Psoas muscle (tissue), 7 donors: ENCODE measurements at regions not wholly inside any gene's neighbourhood (a gene's known extent, or its start where the extent isn't known, plus 50 kb on each side); places are given as distances from the start of the nearest gene placed in this dataset.

Experiments
- ATAC-seq, 4 donors: fragments of 200-7000 bp; cut with Tn5 transposase; one replicate each; pipeline ENCODE4 v1.9.1; 2020; ENCODE audit warnings: moderate library complexity in 3 of 4, mild to moderate bottlenecking in 2 of 4
- DNase-seq, 2 donors: peaks; one replicate each; pipeline ENCODE4 v3.0.0-alpha.2; 2020
- H3K27ac ChIP-seq: fragments of 200-600 bp; one replicate; pipeline ENCODE4 v1.8.0; 2022
- H3K27me3 ChIP-seq, 3 donors: fragments of 200-600 bp in 1 of 3; one replicate each; pipeline versions ENCODE4 v1.6.1 to v1.8.0; 2013 to 2022; ENCODE audit warnings: low read length in 2 of 3, mild to moderate bottlenecking in 2 of 3, moderate library complexity in 1 of 3; ENCODE audit not compliant: insufficient read depth in 3 of 3
- H3K36me3 ChIP-seq, 2 donors: fragments of 200-600 bp in 1 of 2; one replicate each; pipeline versions ENCODE4 v1.6.1 to v1.8.0; 2013 to 2022; ENCODE audit warnings: low read depth in 1 of 2, mild to moderate bottlenecking in 1 of 2, moderate library complexity in 1 of 2; ENCODE audit not compliant: insufficient read depth in 1 of 2
- H3K4me1 ChIP-seq: fragments of 200-600 bp; one replicate; pipeline ENCODE4 v1.8.0; 2022
- H3K4me3 ChIP-seq: fragments of 200-600 bp; one replicate; pipeline ENCODE4 v1.8.0; 2022; ENCODE audit warnings: mild to moderate bottlenecking
- H3K9me3 ChIP-seq: fragments of 200-600 bp; one replicate; pipeline ENCODE4 v1.8.0; 2022
- CTCF ChIP-seq: fragments of 200-600 bp; IDR thresholded peaks from one replicate; pipeline ENCODE4 v1.8.0; 2022; ENCODE audit warnings: antibody characterized with exemption
- WGBS, 3 donors: extraction: QIAGEN DNeasy Blood & Tissue Kit; methylation state at CpG; one replicate each; pipeline versions ENCODE4 v1.1.6 to v1.1.7; 2013; 5-methylcytosine and 5-hydroxymethylcytosine counted together
- intact Hi-C, 2 donors: fragments of 100-400 bp; cut with DNase I; formaldehyde crosslinking; loops; one replicate each; pipeline versions ENCODE4 v1.11.0 to v1.14.2; 2022
- donor health status: healthy with polysubstance abuse.
- donor health status: DM: no; HTN: no; CAD: no; lungs with moderate emphysema.
- donor health status: Bipolar disorder and iron deficiency.
- donor health status: healthy.
- donor health status: DM: yes; HTN: yes; CAD: no.
- donor health status: DM: no; HTN: no; CAD: no.
- donor health status: DM: yes; HTN: yes; CAD: no.

DNA sequence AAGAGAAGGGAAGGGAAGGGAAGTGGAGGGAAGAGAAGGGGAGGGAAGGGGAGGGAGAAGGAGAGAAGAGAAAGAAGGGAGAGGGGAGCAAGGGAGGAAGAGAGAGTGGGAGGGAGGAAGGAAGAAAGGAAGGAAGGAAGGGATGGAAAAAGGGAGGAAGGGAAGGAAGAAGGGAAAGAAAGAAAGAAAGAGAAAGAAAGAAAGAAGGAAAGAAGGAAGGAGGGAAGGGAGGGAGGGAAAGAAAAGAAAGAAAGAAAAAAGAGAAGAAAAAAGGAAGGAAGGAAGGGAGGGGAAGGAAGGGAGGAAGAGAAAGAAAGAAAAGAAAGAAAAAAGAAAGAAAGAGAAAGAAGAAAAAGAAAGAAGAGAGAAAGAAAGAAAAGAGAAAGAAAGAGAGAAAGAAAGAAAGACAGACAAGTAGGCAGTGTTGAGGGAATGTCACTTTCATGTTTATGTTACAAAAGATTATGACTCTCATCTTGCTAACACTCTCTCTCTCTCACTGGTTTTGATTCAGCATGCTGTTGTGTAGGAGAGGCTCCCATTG lies 58.0 kb upstream of the ZNF804A start:
- TF ChIP-seq CTCF: no peak
- no peak for DNase-seq
- intact Hi-C loops: no loop called here

DNA sequence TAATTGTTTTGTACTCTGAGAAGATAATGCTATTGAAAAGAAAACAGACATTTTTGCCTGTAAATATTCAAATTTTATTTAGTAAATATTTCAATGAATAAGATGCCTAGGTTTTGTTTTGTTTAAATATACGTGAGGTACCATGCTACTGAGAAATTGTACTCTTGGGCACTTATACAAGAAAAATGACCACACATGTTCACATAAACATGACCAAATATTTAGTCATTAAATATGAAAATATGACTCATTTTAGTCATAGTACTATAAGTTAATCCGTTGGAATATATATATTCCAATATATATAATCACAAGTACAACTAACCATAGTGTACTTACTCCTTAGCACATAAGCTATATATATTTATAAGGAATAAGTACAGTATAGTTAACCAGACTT lies 56.7 kb upstream of the ZNF804A start:
- Histone ChIP-seq H3K27me3 (no peaks in the 10 kb centered on the region), H3K27ac (no peak overlapping the region), H3K4me3 (no peak overlapping the region), H3K9me3 (no peaks in the 10 kb centered on the region), H3K36me3 (no peaks in the 10 kb centered on the region), H3K4me1 (no peaks in the 10 kb centered on the region)
- ATAC-seq (no peak), DNase-seq (no peak)
- 78 to 83% (median 78%) methylated on average over 2 of the region's 2 CpGs for WGBS, 3 donors
- intact Hi-C loops: no loop called here
- no peak for TF ChIP-seq CTCF

More for the DNA sequence above, 58.0 kb upstream of the ZNF804A start:
- H3K36me3 ChIP-seq: no peaks in the 10 kb centered on the region
- H3K27me3 ChIP-seq: no peaks in the 10 kb centered on the region
- H3K4me1 ChIP-seq: no peaks in the 10 kb centered on the region
- no peak overlapping the region for H3K27ac ChIP-seq
- H3K9me3 ChIP-seq: no peaks in the 10 kb centered on the region
- no peak overlapping the region for H3K4me3 ChIP-seq
- no peak for ATAC-seq

DNA sequence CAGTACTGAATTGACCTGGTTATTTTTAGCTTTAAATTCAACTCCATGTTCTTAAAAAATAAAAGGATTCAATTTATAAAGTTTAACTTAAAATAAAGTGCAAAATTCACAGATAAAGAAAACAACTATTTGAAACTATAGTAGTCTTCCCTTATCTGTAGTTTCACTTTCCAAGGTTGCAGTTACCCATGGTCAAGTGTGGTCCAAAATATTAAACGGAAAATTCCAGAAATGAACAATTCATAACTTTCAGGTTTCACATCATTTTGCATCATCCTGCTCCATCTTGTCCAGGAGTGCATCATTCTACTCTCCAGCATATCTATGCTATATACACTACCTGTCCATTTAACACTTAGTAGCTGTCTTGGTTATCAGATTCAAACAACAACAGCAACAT lies 54.5 kb upstream of the ZNF804A start:
- H3K27ac ChIP-seq: no peak overlapping the region
- WGBS, 3 donors: 77 to 83% (median 77%) methylated on average over 1 of the region's 1 CpG
- no peaks in the 10 kb centered on the region for H3K27me3 ChIP-seq
- ATAC-seq (no peak), DNase-seq (no peak)
- H3K36me3 ChIP-seq: no peaks in the 10 kb centered on the region
- no peak for TF ChIP-seq CTCF
- intact Hi-C loops: no loop called here
- no peak overlapping the region for H3K4me3 ChIP-seq
- no peaks in the 10 kb centered on the region for H3K4me1 ChIP-seq
- H3K9me3 ChIP-seq: no peaks in the 10 kb centered on the region
